ENCODE measurements at regions not wholly inside any gene's neighbourhood (a gene's known extent, or its start where the extent isn't known, plus 50 kb on each side); places are given as distances from the start of the nearest gene placed in this dataset.

DNA sequence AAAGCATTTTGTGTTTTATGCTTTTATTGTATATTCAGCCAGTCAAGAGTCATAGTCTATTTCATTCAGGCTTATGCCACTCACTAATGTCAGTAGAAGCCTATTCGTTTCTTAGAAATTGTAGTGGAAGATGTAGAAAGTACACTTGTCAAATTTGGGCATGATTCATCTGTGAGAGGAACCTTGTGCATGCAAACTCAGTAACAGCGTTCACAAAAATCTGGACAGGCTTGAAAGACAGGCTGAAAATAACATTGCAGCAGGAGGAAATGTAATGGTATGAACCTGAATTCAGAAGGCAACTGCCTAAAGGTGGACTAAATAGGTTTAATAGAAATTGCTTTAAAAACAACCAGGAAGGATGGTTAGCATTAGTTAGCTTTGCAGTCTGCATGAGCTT is 213.5 kb downstream of the CMPK2 start (continued):
- no peak for TF ChIP-seq AFF4 (CRISPR knock-in tag; IDR thresholded peaks at IDR 0.05)
- TF ChIP-seq, protein P1, sequence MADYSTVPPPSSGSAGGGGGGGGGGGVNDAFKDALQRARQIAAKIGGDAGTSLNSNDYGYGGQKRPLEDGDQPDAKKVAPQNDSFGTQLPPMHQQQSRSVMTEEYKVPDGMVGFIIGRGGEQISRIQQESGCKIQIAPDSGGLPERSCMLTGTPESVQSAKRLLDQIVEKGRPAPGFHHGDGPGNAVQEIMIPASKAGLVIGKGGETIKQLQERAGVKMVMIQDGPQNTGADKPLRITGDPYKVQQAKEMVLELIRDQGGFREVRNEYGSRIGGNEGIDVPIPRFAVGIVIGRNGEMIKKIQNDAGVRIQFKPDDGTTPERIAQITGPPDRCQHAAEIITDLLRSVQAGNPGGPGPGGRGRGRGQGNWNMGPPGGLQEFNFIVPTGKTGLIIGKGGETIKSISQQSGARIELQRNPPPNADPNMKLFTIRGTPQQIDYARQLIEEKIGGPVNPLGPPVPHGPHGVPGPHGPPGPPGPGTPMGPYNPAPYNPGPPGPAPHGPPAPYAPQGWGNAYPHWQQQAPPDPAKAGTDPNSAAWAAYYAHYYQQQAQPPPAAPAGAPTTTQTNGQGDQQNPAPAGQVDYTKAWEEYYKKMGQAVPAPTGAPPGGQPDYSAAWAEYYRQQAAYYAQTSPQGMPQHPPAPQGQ (CRISPR knock-in tag; IDR thresholded peaks at IDR 0.05; ENCODE audit: borderline replicate concordance): no peak

- no peak overlapping the region for H3K27ac ChIP-seq (ENCODE audit: extremely low read length, insufficient read depth, low read length)
- no peak overlapping the region for H3K4me2 ChIP-seq (ENCODE audit: low read depth, low read length)
- no peaks in the 10 kb centered on the region for H3K79me2 ChIP-seq (ENCODE audit: insufficient read depth, low read length)
- no peaks in the 10 kb centered on the region; a peak in 2 of 5 replicates for H3K27me3 ChIP-seq (ENCODE audit: control insufficient read depth in 1 of 2, insufficient read depth in 2 of 2, low read length in 2 of 2)
- no peak overlapping the region for H3K4me3 ChIP-seq (replicated peaks in 1 of 3; ENCODE audit: insufficient read depth in 1 of 3, low read depth in 2 of 3, low read length in 3 of 3)
- FAIRE-seq (no peak), ATAC-seq (no peak), DNase-seq (ENCODE audit: low spot score) (no peak)
- no peak overlapping the region for H3K9ac ChIP-seq (ENCODE audit: insufficient read depth, low read depth, low read length)
- H3K9me3 ChIP-seq (ENCODE audit: low read length): no peaks in the 10 kb centered on the region
- intact Hi-C loops (cut with micrococcal nuclease; ENCODE audit: unreplicated experiment): no loop called here
- in situ Hi-C loops (cut with HindIII; ENCODE audit: extremely low pct_ligation_motif_present, low pct_unique_long_range_greater_than_20kb): no loop called here
- ChIA-PET POLR2A (no interaction called here), CTCF (ENCODE audit: low intra/inter-chr PET ratio, low total read pairs) (no interaction called here)
- WGBS (ENCODE audit: low lambda C conversion rate): 18% methylated on average over 7 of the region's 7 CpGs
- no peaks in the 10 kb centered on the region for H4K20me1 ChIP-seq (ENCODE audit: insufficient read depth, low read length)
- TF ChIP-seq CENPBD1 (CRISPR knock-in tag; IDR thresholded peaks at IDR 0.05; ENCODE audit: borderline replicate concordance, low read depth) (no peak), MNT (IDR thresholded peaks at IDR 0.05) (peak; percentile 24; the same call in 1 of the 2 replicates)
- no peaks in the 10 kb centered on the region for H3K4me1 ChIP-seq (ENCODE audit: insufficient read depth, low read length)
- H3K36me3 ChIP-seq (replicated peaks in 1 of 2; ENCODE audit: control insufficient read depth in 1 of 2, insufficient read depth in 2 of 2, low read length in 2 of 2): no peaks in the 10 kb centered on the region
- no TSS peak for BruUV-seq (replicated peaks)
- H2AFZ ChIP-seq (ENCODE audit: low read length): no peak overlapping the region
Measured at GRCh38 chr2:6653281-6653750, 212.4 kb downstream of the CMPK2 start.

Data from HepG2 (cell line).